IMR-90 (cell line): ENCODE measurements at regions not wholly inside any gene's neighbourhood (a gene's known extent, or its start where the extent isn't known, plus 50 kb on each side); places are given as distances from the start of the nearest gene placed in this dataset.

ENCODE experiments used
- ATAC-seq: fragments of 200-7000 bp; cut with Tn5 transposase; 2 replicates; pipeline ENCODE4 v1.9.1; 2020; ENCODE audit warnings: low read depth, mild to moderate bottlenecking, moderate library complexity
- BruUV-seq: library from RNA; stranded (reverse); fragments of 400-500 nt; replicated peaks from 2 replicates; lab custom pipeline; 2021; lab: Mats Ljungman, UMichigan
- CTCF ChIA-PET: fragments of 300-600 bp; formaldehyde crosslinking; extraction: SDS; loops from one replicate; lab custom pipeline; 2021; ENCODE audit warnings: antibody characterized with exemption; lab: Yijun Ruan, JAX
- POLR2A ChIA-PET: fragments of 300-600 bp; sonication (Branson Sonifier 250); formaldehyde crosslinking; loops from one replicate; lab custom pipeline; 2022; ENCODE audit warnings: antibody characterized with exemption; ENCODE audit not compliant: unreplicated experiment; lab: Charles Lee
- DNase-seq: peaks from one replicate; pipeline ENCODE4 v3.0.0; 2013
- H2AFZ ChIP-seq: replicated peaks from 2 replicates; pipeline ENCODE3; 2013; ENCODE audit warnings: low read length, mild to moderate bottlenecking; ENCODE audit not compliant: poor library complexity
- H2AK5ac ChIP-seq: 2 replicates; pipeline ENCODE4 v1.6.1; 2013; ENCODE audit warnings: low read depth, low read length, inconsistent platforms
- H2AK9ac ChIP-seq: replicated peaks from 2 replicates; pipeline ENCODE3; 2013; ENCODE audit warnings: mild to moderate bottlenecking, low read depth, low read length, moderate library complexity; ENCODE audit not compliant: poor library complexity
- H2BK120ac ChIP-seq: 2 replicates; pipeline ENCODE4 v1.6.1; 2013; ENCODE audit warnings: low read depth, low read length, inconsistent platforms
- H2BK15ac ChIP-seq: 3 replicates; pipeline ENCODE4 v1.6.1; 2013; ENCODE audit warnings: low read depth, low read length, inconsistent platforms
- H2BK20ac ChIP-seq: 2 replicates; pipeline ENCODE4 v1.6.1; 2013; ENCODE audit warnings: low read depth, mild to moderate bottlenecking, inconsistent platforms, low read length, moderate library complexity
- H2BK5ac ChIP-seq: 2 replicates; pipeline ENCODE4 v1.6.1; 2013; ENCODE audit warnings: mild to moderate bottlenecking, low read depth, low read length, inconsistent platforms; ENCODE audit not compliant: poor library complexity, severe bottlenecking
- H3K14ac ChIP-seq: replicated peaks from 2 replicates; pipeline ENCODE4 v1.6.1; 2013; ENCODE audit warnings: low read depth, low read length, inconsistent platforms
- H3K18ac ChIP-seq: 2 replicates; pipeline ENCODE4 v1.6.1; 2013; ENCODE audit warnings: low read depth, low read length, control low read depth
- H3K23ac ChIP-seq: 2 replicates; pipeline ENCODE4 v1.6.1; 2013; ENCODE audit warnings: low read depth, low read length, inconsistent platforms
- H3K27ac ChIP-seq: 2 replicates; pipeline ENCODE4 v1.5.1; 2013; ENCODE audit warnings: mild to moderate bottlenecking, control low read depth, low read length; ENCODE audit not compliant: insufficient read depth
- H3K27me3 ChIP-seq: 2 replicates; pipeline ENCODE4 v1.6.1; 2013; ENCODE audit warnings: low read length; ENCODE audit not compliant: control insufficient read depth, insufficient read depth
- H3K36me3 ChIP-seq: 2 replicates; pipeline ENCODE4 v1.6.1; 2013; ENCODE audit warnings: low read length, mixed read lengths; ENCODE audit not compliant: control insufficient read depth, insufficient read depth
- H3K4ac ChIP-seq: 2 replicates; pipeline ENCODE4 v1.6.1; 2013; ENCODE audit warnings: low read depth, low read length, inconsistent platforms
- H3K4me1 ChIP-seq: 2 replicates; pipeline ENCODE4 v1.6.1; 2013; ENCODE audit warnings: low read length, mixed read lengths; ENCODE audit not compliant: control insufficient read depth, insufficient read depth
- H3K4me2 ChIP-seq: 2 replicates; pipeline ENCODE4 v1.6.1; 2013; ENCODE audit warnings: low read depth, mild to moderate bottlenecking, control low read depth, low read length, moderate library complexity
- H3K4me3 ChIP-seq: 2 replicates; pipeline ENCODE4 v1.5.1; 2013; ENCODE audit warnings: low read depth, mild to moderate bottlenecking, control low read depth, low read length, moderate library complexity; ENCODE audit not compliant: insufficient read depth
- H3K56ac ChIP-seq: 2 replicates; pipeline ENCODE4 v1.6.1; 2013; ENCODE audit warnings: low read length, inconsistent platforms; ENCODE audit not compliant: insufficient read depth; ENCODE audit errors: extremely low read depth
- H3K79me1 ChIP-seq, 2 experiments: 2 replicates each; pipeline ENCODE4 v1.6.1; 2013; ENCODE audit warnings: low read length in 2 of 2, inconsistent platforms in 1 of 2, low read depth in 1 of 2
- H3K9ac ChIP-seq: 2 replicates; pipeline ENCODE4 v1.6.1; 2013; ENCODE audit warnings: low read depth, low read length, control low read depth
- H3K9me1 ChIP-seq: 2 replicates; pipeline ENCODE4 v1.6.1; 2013; ENCODE audit warnings: low read length, inconsistent platforms; ENCODE audit not compliant: insufficient read depth
- H3K9me3 ChIP-seq: 2 replicates; pipeline ENCODE4 v1.6.1; 2013; ENCODE audit warnings: low read length; ENCODE audit not compliant: control insufficient read depth, insufficient read depth
- H4K20me1 ChIP-seq: 2 replicates; pipeline ENCODE4 v1.6.1; 2013; ENCODE audit warnings: low read length, inconsistent platforms; ENCODE audit not compliant: insufficient read depth
- H4K5ac ChIP-seq: 2 replicates; pipeline ENCODE4 v1.6.1; 2013; ENCODE audit warnings: mild to moderate bottlenecking, low read depth, low read length, control low read depth
- H4K8ac ChIP-seq, 2 experiments: 2 replicates each; pipeline ENCODE4 v1.6.1; 2013; ENCODE audit warnings: low read depth in 2 of 2, low read length in 2 of 2, control low read depth in 1 of 2, inconsistent platforms in 1 of 2
- H4K91ac ChIP-seq: 2 replicates; pipeline ENCODE4 v1.6.1; 2013; ENCODE audit warnings: low read depth, low read length, inconsistent platforms; ENCODE audit not compliant: insufficient read depth
- BHLHE40 ChIP-seq: fragments of 150-350 bp; IDR thresholded peaks from 2 replicates; pipeline ENCODE4 v1.6.1; 2016; ENCODE audit warnings: mild to moderate bottlenecking, low read depth, low read length
- CEBPB ChIP-seq: IDR thresholded peaks from 2 replicates; pipeline ENCODE4 v1.6.1; 2012; ENCODE audit warnings: low read depth, low read length, improper control_type of control experiment
- FOS ChIP-seq: fragments of 150-350 bp; IDR thresholded peaks from 2 replicates; pipeline ENCODE4 v1.6.1; 2016; ENCODE audit warnings: low read depth, low read length
- MAZ ChIP-seq: IDR thresholded peaks from 2 replicates; pipeline ENCODE4 v1.6.1; 2012; ENCODE audit warnings: low read depth, mild to moderate bottlenecking, low read length, improper control_type of control experiment, moderate library complexity, borderline replicate concordance
- POLR2A ChIP-seq: IDR thresholded peaks from 2 replicates; pipeline ENCODE4 v1.6.1; 2012; ENCODE audit warnings: mild to moderate bottlenecking, low read depth, low read length
- RAD21 ChIP-seq: IDR thresholded peaks from 2 replicates; pipeline ENCODE4 v1.6.1; 2012; ENCODE audit warnings: low read length, improper control_type of control experiment
- RCOR1 ChIP-seq: IDR thresholded peaks from 2 replicates; pipeline ENCODE4 v1.6.1; 2012; ENCODE audit warnings: mild to moderate bottlenecking, low read length, improper control_type of control experiment; ENCODE audit not compliant: insufficient replicate concordance
- SMC3 ChIP-seq: fragments of 150-350 bp; IDR thresholded peaks from 2 replicates; pipeline ENCODE4 v1.6.1; 2016; ENCODE audit warnings: low read depth, mild to moderate bottlenecking, antibody characterized with exemption, low read length, moderate library complexity
- WGBS, 2 experiments: methylation state at CpG; one replicate each; pipeline versions ENCODE4 v1.1.5 to v1.1.7; 2013; ENCODE audit warnings: missing lambda C conversion rate in 2 of 2; ENCODE audit not compliant: insufficient read length in 1 of 2; ENCODE audit errors: extremely low coverage in 2 of 2; 5-methylcytosine and 5-hydroxymethylcytosine counted together
- dilution Hi-C: fragments of 300-500 bp; cut with HindIII; formaldehyde crosslinking; loops from one replicate; pipeline ENCODE4 v1.14.3; 2018; ENCODE audit warnings: low sequenced_read_pairs; ENCODE audit not compliant: unreplicated experiment
- in situ Hi-C: fragments of 300-500 bp; cut with MboI; formaldehyde crosslinking; loops from 3 replicates; pipeline ENCODE4 v1.14.3; 2019; ENCODE audit warnings: low sequenced_read_pairs, inconsistent platforms, mixed read lengths
- intact Hi-C: fragments of 100-400 bp; cut with micrococcal nuclease; formaldehyde crosslinking; loops from 2 replicates; pipeline ENCODE4 v1.10.0; 2022
- TF ChIP-seq, protein P1 (sequence below): conservative IDR thresholded peaks from 2 replicates; pipeline ENCODE4 v1.5.1; 2012; ENCODE audit warnings: mild to moderate bottlenecking, low read depth, low read length, improper control_type of control experiment
- TF ChIP-seq, protein P2 (sequence below): fragments of 150-350 bp; IDR thresholded peaks from 2 replicates; pipeline ENCODE4 v1.6.1; 2017; ENCODE audit warnings: mild to moderate bottlenecking, antibody characterized with exemption, low read length, low read depth
- TF ChIP-seq, protein P3 (sequence below): fragments of 150-350 bp; IDR thresholded peaks from 2 replicates; pipeline ENCODE4 v1.6.1; 2016; ENCODE audit warnings: low read depth, mild to moderate bottlenecking, low read length, moderate library complexity, borderline replicate concordance

DNA sequence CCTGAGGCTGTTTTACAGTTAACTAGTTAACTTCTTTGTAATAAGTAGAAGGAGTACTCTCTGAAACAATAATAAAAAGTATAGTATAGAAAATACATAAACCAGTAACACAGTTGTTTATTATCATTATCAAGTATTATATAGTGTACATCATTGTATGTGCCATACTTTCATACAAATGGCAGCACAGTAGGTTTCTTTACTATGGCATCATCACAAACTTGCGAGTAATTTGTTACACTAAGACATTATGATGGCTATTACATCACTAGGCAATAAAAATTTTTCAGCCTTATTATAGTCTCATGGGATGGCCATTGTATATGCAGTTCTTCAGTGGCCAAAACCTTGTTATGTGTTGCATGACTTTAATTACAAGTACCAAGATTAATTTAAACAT is 1376.5 kb upstream of the ADGRL2 start:
- Histone ChIP-seq H3K23ac (no peak overlapping the region), H4K20me1 (no peaks in the 10 kb centered on the region), H3K4me2 (no peak overlapping the region), H3K9me1 (no peaks in the 10 kb centered on the region), H3K9me3 (no peaks in the 10 kb centered on the region), H3K56ac (no peak overlapping the region), H2AK5ac (no peak overlapping the region), H3K14ac (no peak overlapping the region), H3K36me3 (no peaks in the 10 kb centered on the region), H3K4ac (no peak overlapping the region), H4K5ac (no peak overlapping the region), H3K79me1 (no peaks in the 10 kb centered on the region), H4K8ac (no peak overlapping the region), H2AFZ (no peak overlapping the region), H3K18ac (no peak overlapping the region), H2BK15ac (no peak overlapping the region), H3K27ac (no peak overlapping the region), H2BK20ac (no peak overlapping the region), H3K4me1 (no peaks in the 10 kb centered on the region), H2BK5ac (no peak overlapping the region), H3K9ac (no peak overlapping the region), H4K91ac (no peak overlapping the region), H3K4me3 (no peak overlapping the region), H2AK9ac (no peak overlapping the region), H2BK120ac (no peak overlapping the region), H3K27me3 (no peaks in the 10 kb centered on the region)
- DNase-seq (no peak), ATAC-seq (no peak)
- dilution Hi-C loops (no loop called here), intact Hi-C loops (no loop called here), in situ Hi-C loops (no loop called here)
- ChIA-PET POLR2A (no interaction called here), CTCF (no interaction called here)
- WGBS, 2 experiments: no CpG with 5 or more reads among the region's 1 CpG
- TF ChIP-seq RCOR1 (no peak), MAZ (no peak), RAD21 (no peak), CEBPB (no peak), SMC3 (no peak), BHLHE40 (no peak), POLR2A (no peak), FOS (no peak)
- TF ChIP-seq, protein P1, sequence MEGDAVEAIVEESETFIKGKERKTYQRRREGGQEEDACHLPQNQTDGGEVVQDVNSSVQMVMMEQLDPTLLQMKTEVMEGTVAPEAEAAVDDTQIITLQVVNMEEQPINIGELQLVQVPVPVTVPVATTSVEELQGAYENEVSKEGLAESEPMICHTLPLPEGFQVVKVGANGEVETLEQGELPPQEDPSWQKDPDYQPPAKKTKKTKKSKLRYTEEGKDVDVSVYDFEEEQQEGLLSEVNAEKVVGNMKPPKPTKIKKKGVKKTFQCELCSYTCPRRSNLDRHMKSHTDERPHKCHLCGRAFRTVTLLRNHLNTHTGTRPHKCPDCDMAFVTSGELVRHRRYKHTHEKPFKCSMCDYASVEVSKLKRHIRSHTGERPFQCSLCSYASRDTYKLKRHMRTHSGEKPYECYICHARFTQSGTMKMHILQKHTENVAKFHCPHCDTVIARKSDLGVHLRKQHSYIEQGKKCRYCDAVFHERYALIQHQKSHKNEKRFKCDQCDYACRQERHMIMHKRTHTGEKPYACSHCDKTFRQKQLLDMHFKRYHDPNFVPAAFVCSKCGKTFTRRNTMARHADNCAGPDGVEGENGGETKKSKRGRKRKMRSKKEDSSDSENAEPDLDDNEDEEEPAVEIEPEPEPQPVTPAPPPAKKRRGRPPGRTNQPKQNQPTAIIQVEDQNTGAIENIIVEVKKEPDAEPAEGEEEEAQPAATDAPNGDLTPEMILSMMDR: no peak
- TF ChIP-seq, protein P2, sequence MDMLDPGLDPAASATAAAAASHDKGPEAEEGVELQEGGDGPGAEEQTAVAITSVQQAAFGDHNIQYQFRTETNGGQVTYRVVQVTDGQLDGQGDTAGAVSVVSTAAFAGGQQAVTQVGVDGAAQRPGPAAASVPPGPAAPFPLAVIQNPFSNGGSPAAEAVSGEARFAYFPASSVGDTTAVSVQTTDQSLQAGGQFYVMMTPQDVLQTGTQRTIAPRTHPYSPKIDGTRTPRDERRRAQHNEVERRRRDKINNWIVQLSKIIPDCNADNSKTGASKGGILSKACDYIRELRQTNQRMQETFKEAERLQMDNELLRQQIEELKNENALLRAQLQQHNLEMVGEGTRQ: no peak
- TF ChIP-seq, protein P3, sequence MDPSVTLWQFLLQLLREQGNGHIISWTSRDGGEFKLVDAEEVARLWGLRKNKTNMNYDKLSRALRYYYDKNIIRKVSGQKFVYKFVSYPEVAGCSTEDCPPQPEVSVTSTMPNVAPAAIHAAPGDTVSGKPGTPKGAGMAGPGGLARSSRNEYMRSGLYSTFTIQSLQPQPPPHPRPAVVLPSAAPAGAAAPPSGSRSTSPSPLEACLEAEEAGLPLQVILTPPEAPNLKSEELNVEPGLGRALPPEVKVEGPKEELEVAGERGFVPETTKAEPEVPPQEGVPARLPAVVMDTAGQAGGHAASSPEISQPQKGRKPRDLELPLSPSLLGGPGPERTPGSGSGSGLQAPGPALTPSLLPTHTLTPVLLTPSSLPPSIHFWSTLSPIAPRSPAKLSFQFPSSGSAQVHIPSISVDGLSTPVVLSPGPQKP: no peak
- no TSS peak for BruUV-seq
